ENCODE measurements at regions not wholly inside any gene's neighbourhood (a gene's known extent, or its start where the extent isn't known, plus 50 kb on each side); places are given as distances from the start of the nearest gene placed in this dataset.

- DNase-seq = no peak
- WGBS, 3 donors = 43 to 56% (median 51%) methylated on average over 3 of the region's 3 CpGs
- no peak overlapping the region for H3K27ac ChIP-seq
- intact Hi-C loops (cut with DNase I) = no loop called here
- H3K4me1 ChIP-seq = peaks cover 5% of the 10 kb centered on the region
- no peaks in the 10 kb centered on the region for H3K27me3 ChIP-seq (ENCODE audit: insufficient read depth in 3 of 3, low read length in 2 of 3)
- TF ChIP-seq, protein P1, sequence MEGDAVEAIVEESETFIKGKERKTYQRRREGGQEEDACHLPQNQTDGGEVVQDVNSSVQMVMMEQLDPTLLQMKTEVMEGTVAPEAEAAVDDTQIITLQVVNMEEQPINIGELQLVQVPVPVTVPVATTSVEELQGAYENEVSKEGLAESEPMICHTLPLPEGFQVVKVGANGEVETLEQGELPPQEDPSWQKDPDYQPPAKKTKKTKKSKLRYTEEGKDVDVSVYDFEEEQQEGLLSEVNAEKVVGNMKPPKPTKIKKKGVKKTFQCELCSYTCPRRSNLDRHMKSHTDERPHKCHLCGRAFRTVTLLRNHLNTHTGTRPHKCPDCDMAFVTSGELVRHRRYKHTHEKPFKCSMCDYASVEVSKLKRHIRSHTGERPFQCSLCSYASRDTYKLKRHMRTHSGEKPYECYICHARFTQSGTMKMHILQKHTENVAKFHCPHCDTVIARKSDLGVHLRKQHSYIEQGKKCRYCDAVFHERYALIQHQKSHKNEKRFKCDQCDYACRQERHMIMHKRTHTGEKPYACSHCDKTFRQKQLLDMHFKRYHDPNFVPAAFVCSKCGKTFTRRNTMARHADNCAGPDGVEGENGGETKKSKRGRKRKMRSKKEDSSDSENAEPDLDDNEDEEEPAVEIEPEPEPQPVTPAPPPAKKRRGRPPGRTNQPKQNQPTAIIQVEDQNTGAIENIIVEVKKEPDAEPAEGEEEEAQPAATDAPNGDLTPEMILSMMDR (IDR thresholded peaks at IDR 0.05) = no peak
- no peak for ATAC-seq
- H3K36me3 ChIP-seq (ENCODE audit: insufficient read depth in 1 of 2, low read depth in 1 of 2) = no peaks in the 10 kb centered on the region
- no peak overlapping the region for H3K4me3 ChIP-seq
- no peaks in the 10 kb centered on the region for H3K9me3 ChIP-seq
Observed at GRCh38 chr2:147364597-147364996, 480.2 kb upstream of the ACVR2A start.

GRCh38 chr2:147363181-147363580 lies 481.6 kb upstream of the ACVR2A start:
- H3K36me3 ChIP-seq (ENCODE audit: insufficient read depth in 1 of 2, low read depth in 1 of 2) = no peaks in the 10 kb centered on the region
- H3K4me1 ChIP-seq = peaks cover 5% of the 10 kb centered on the region
- ATAC-seq = no peak
- no peaks in the 10 kb centered on the region for H3K27me3 ChIP-seq (ENCODE audit: insufficient read depth in 3 of 3, low read length in 2 of 3)
- TF ChIP-seq, protein P1 (IDR thresholded peaks at IDR 0.05) = no peak
- 91 to 95% (median 93%) methylated on average over 4 of the region's 4 CpGs for WGBS, 3 donors
- H3K9me3 ChIP-seq = no peaks in the 10 kb centered on the region
- intact Hi-C loops (cut with DNase I) = no loop called here
- DNase-seq = no peak
- no peak overlapping the region for H3K4me3 ChIP-seq
- no peak overlapping the region for H3K27ac ChIP-seq

DNA sequence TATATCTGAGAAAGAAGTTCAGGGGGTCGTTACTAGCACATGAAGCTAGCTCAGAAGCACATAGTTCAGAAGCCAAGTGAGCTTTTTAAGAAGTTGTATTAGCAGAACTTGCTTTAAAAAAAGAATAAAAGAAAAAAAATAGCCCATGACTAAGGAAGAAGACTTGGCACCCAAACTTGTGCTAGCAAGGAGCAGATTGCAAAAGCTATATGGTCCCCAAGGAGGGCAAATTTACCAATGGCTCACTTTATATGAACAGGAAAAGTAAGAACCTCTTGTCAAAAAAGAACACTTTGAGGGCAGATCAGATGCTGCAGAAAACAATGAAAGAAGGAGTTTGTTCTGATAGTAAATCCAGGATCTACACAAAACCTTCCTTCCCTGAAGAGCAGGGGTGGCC lies 486.5 kb upstream of the ACVR2A start:
- no peak for ATAC-seq

GRCh38 chr2:147356157-147356556 lies 488.7 kb upstream of the ACVR2A start:
- 71 to 76% (median 72%) methylated on average over 4 of the region's 4 CpGs for WGBS, 3 donors
- H3K36me3 ChIP-seq (ENCODE audit: insufficient read depth in 1 of 2, low read depth in 1 of 2) = no peaks in the 10 kb centered on the region
- TF ChIP-seq, protein P1 (IDR thresholded peaks at IDR 0.05) = no peak
- H3K9me3 ChIP-seq = no peaks in the 10 kb centered on the region
- peaks cover 13% of the 10 kb centered on the region for H3K4me1 ChIP-seq
- no peak overlapping the region for H3K4me3 ChIP-seq
- H3K27me3 ChIP-seq (ENCODE audit: insufficient read depth in 3 of 3, low read length in 2 of 3) = no peaks in the 10 kb centered on the region
- ATAC-seq (no peak), DNase-seq (no peak)
- no peak overlapping the region for H3K27ac ChIP-seq
- intact Hi-C loops (cut with DNase I) = no loop called here

More for the DNA sequence above, 486.5 kb upstream of the ACVR2A start:
- H3K36me3 ChIP-seq (ENCODE audit: insufficient read depth in 1 of 2, low read depth in 1 of 2) = no peaks in the 10 kb centered on the region
- WGBS, 3 donors = 81 to 87% (median 82%) methylated on average over 1 of the region's 1 CpG
- DNase-seq = no peak
- no peak overlapping the region for H3K4me3 ChIP-seq
- H3K4me1 ChIP-seq = no peaks in the 10 kb centered on the region
- intact Hi-C loops (cut with DNase I) = no loop called here
- H3K27me3 ChIP-seq (ENCODE audit: insufficient read depth in 3 of 3, low read length in 2 of 3) = no peaks in the 10 kb centered on the region
- no peak overlapping the region for H3K27ac ChIP-seq
- TF ChIP-seq, protein P1 (IDR thresholded peaks at IDR 0.05) = no peak
- H3K9me3 ChIP-seq = no peaks in the 10 kb centered on the region

- DNase-seq = no peak
- TF ChIP-seq, protein P1 (IDR thresholded peaks at IDR 0.05) = no peak
- peaks cover 13% of the 10 kb centered on the region for H3K4me1 ChIP-seq
- H3K27me3 ChIP-seq (ENCODE audit: insufficient read depth in 3 of 3, low read length in 2 of 3) = no peaks in the 10 kb centered on the region
- H3K4me3 ChIP-seq = no peak overlapping the region
- 78 to 79% (median 78%) methylated on average over 4 of the region's 4 CpGs for WGBS, 3 donors
- H3K9me3 ChIP-seq = no peaks in the 10 kb centered on the region
- intact Hi-C loops (cut with DNase I) = no loop called here
- no peak overlapping the region for H3K27ac ChIP-seq
- ATAC-seq = no peak
- no peaks in the 10 kb centered on the region for H3K36me3 ChIP-seq (ENCODE audit: insufficient read depth in 1 of 2, low read depth in 1 of 2)
Observed at GRCh38 chr2:147355706-147356105, 489.1 kb upstream of the ACVR2A start.

Measured in psoas muscle (tissue), 7 donors.